ENCODE measurements at regions not wholly inside any gene's neighbourhood (a gene's known extent, or its start where the extent isn't known, plus 50 kb on each side); places are given as distances from the start of the nearest gene placed in this dataset.

GRCh38 chr2:18444806-18445205 is 115.6 kb downstream of the RDH14 start:
- H3K36me3 Mint-ChIP-seq (ENCODE audit: low read depth): no peaks in the 10 kb centered on the region
- no peak for ATAC-seq
- H3K27me3 Mint-ChIP-seq: peaks cover 21% of the 10 kb centered on the region
- no peaks in the 10 kb centered on the region for H3K9me3 Mint-ChIP-seq
- H3K27ac Mint-ChIP-seq: no peak overlapping the region
- no peak for DNase-seq
- no peaks in the 10 kb centered on the region for H3K4me1 Mint-ChIP-seq
- H3K4me3 Mint-ChIP-seq: no peak overlapping the region

- DNase-seq (no peak), ATAC-seq (no peak)
- no peak overlapping the region for H3K27ac Mint-ChIP-seq
- H3K27me3 Mint-ChIP-seq: peaks cover 19% of the 10 kb centered on the region
- no peaks in the 10 kb centered on the region for H3K36me3 Mint-ChIP-seq (ENCODE audit: low read depth)
- no peak overlapping the region for H3K4me3 Mint-ChIP-seq
- no peaks in the 10 kb centered on the region for H3K9me3 Mint-ChIP-seq
- H3K4me1 Mint-ChIP-seq: no peaks in the 10 kb centered on the region
Observed at GRCh38 chr2:18441583-18441982, 118.9 kb downstream of the RDH14 start.

GRCh38 chr2:18440777-18441176 is 119.7 kb downstream of the RDH14 start:
- no peak overlapping the region for H3K4me3 Mint-ChIP-seq
- DNase-seq: no peak
- H3K27ac Mint-ChIP-seq: no peak overlapping the region
- H3K27me3 Mint-ChIP-seq: peaks cover 17% of the 10 kb centered on the region
- H3K36me3 Mint-ChIP-seq (ENCODE audit: low read depth): no peaks in the 10 kb centered on the region
- ATAC-seq: no peak
- H3K9me3 Mint-ChIP-seq: no peaks in the 10 kb centered on the region
- H3K4me1 Mint-ChIP-seq: no peaks in the 10 kb centered on the region

- Mint-ChIP-seq H3K27ac (no peak overlapping the region), H3K4me3 (no peak overlapping the region), H3K27me3 (peaks cover 17% of the 10 kb centered on the region), H3K9me3 (no peaks in the 10 kb centered on the region), H3K4me1 (no peaks in the 10 kb centered on the region), H3K36me3 (ENCODE audit: low read depth) (no peaks in the 10 kb centered on the region)
- ATAC-seq: no peak
- DNase-seq: no peak
Observed at GRCh38 chr2:18440141-18440661, 120.3 kb downstream of the RDH14 start.

GRCh38 chr2:18439716-18440115 is 120.7 kb downstream of the RDH14 start:
- Mint-ChIP-seq H3K4me1 (no peaks in the 10 kb centered on the region), H3K4me3 (no peak overlapping the region), H3K27ac (no peak overlapping the region), H3K9me3 (no peaks in the 10 kb centered on the region), H3K27me3 (peaks cover 17% of the 10 kb centered on the region), H3K36me3 (ENCODE audit: low read depth) (no peaks in the 10 kb centered on the region)
- DNase-seq: no peak
- no peak for ATAC-seq

- Mint-ChIP-seq H3K9me3 (no peaks in the 10 kb centered on the region), H3K4me3 (no peak overlapping the region), H3K27me3 (peaks cover 13% of the 10 kb centered on the region), H3K36me3 (ENCODE audit: low read depth) (no peaks in the 10 kb centered on the region), H3K4me1 (no peaks in the 10 kb centered on the region), H3K27ac (no peak overlapping the region)
- DNase-seq: no peak
- ATAC-seq: no peak
Observed at GRCh38 chr2:18437909-18438308, 122.5 kb downstream of the RDH14 start.

- DNase-seq (no peak), ATAC-seq (no peak)
- Mint-ChIP-seq H3K4me3 (no peak overlapping the region), H3K27me3 (peaks cover 5% of the 10 kb centered on the region), H3K9me3 (no peaks in the 10 kb centered on the region), H3K36me3 (ENCODE audit: low read depth) (no peaks in the 10 kb centered on the region), H3K27ac (no peak overlapping the region), H3K4me1 (no peaks in the 10 kb centered on the region)
Observed at GRCh38 chr2:18436503-18437005, 123.9 kb downstream of the RDH14 start.

- Mint-ChIP-seq H3K4me3 (no peak overlapping the region), H3K27ac (no peak overlapping the region), H3K4me1 (no peaks in the 10 kb centered on the region), H3K27me3 (no peaks in the 10 kb centered on the region), H3K9me3 (no peaks in the 10 kb centered on the region), H3K36me3 (ENCODE audit: low read depth) (no peaks in the 10 kb centered on the region)
- no peak for ATAC-seq
- peak; percentile 8 for DNase-seq
Observed at GRCh38 chr2:18435426-18436037, 124.9 kb downstream of the RDH14 start.

- no peaks in the 10 kb centered on the region for H3K4me1 Mint-ChIP-seq
- DNase-seq: no peak
- H3K27me3 Mint-ChIP-seq: peaks cover 2% of the 10 kb centered on the region
- no peaks in the 10 kb centered on the region for H3K36me3 Mint-ChIP-seq (ENCODE audit: low read depth)
- H3K27ac Mint-ChIP-seq: no peak overlapping the region
- no peak for ATAC-seq
- H3K4me3 Mint-ChIP-seq: no peak overlapping the region
- H3K9me3 Mint-ChIP-seq: no peaks in the 10 kb centered on the region
Observed at GRCh38 chr2:18433872-18434271, 126.6 kb downstream of the RDH14 start.

- no peaks in the 10 kb centered on the region for H3K9me3 Mint-ChIP-seq
- DNase-seq: no peak
Observed at GRCh38 chr2:18432999-18433398, 127.5 kb downstream of the RDH14 start.

GRCh38 chr2:18430996-18431748 is 129.3 kb downstream of the RDH14 start:
- H3K27ac Mint-ChIP-seq: no peak overlapping the region
- H3K9me3 Mint-ChIP-seq: no peaks in the 10 kb centered on the region
- H3K4me1 Mint-ChIP-seq: no peaks in the 10 kb centered on the region
- ATAC-seq (no peak), DNase-seq (no peak)
- H3K27me3 Mint-ChIP-seq: peaks cover 6% of the 10 kb centered on the region
- H3K4me3 Mint-ChIP-seq: no peak overlapping the region
- H3K36me3 Mint-ChIP-seq (ENCODE audit: low read depth): no peaks in the 10 kb centered on the region

More at GRCh38 chr2:18432999-18433398, 127.5 kb downstream of the RDH14 start:
- H3K27ac Mint-ChIP-seq: no peak overlapping the region
- peaks cover 2% of the 10 kb centered on the region for H3K27me3 Mint-ChIP-seq
- no peaks in the 10 kb centered on the region for H3K4me1 Mint-ChIP-seq
- no peak overlapping the region for H3K4me3 Mint-ChIP-seq
- no peaks in the 10 kb centered on the region for H3K36me3 Mint-ChIP-seq (ENCODE audit: low read depth)
- no peak for ATAC-seq

GRCh38 chr2:18428516-18428915 is 131.9 kb downstream of the RDH14 start:
- Mint-ChIP-seq H3K4me3 (no peak overlapping the region), H3K9me3 (no peaks in the 10 kb centered on the region), H3K27ac (no peak overlapping the region), H3K4me1 (no peaks in the 10 kb centered on the region), H3K36me3 (ENCODE audit: low read depth) (no peaks in the 10 kb centered on the region), H3K27me3 (peaks cover 13% of the 10 kb centered on the region)
- no peak for DNase-seq
- ATAC-seq: no peak

GRCh38 chr2:18427762-18428161 is 132.7 kb downstream of the RDH14 start:
- Mint-ChIP-seq H3K36me3 (ENCODE audit: low read depth) (no peaks in the 10 kb centered on the region), H3K27ac (no peak overlapping the region), H3K9me3 (no peaks in the 10 kb centered on the region), H3K27me3 (peaks cover 13% of the 10 kb centered on the region), H3K4me1 (no peaks in the 10 kb centered on the region), H3K4me3 (no peak overlapping the region)
- no peak for DNase-seq
- no peak for ATAC-seq

GRCh38 chr2:18426174-18426573 is 134.3 kb downstream of the RDH14 start:
- H3K36me3 Mint-ChIP-seq (ENCODE audit: low read depth): no peaks in the 10 kb centered on the region
- DNase-seq (no peak), ATAC-seq (no peak)
- H3K9me3 Mint-ChIP-seq: no peaks in the 10 kb centered on the region
- H3K27ac Mint-ChIP-seq: no peak overlapping the region
- peaks cover 14% of the 10 kb centered on the region for H3K27me3 Mint-ChIP-seq
- H3K4me3 Mint-ChIP-seq: no peak overlapping the region
- no peaks in the 10 kb centered on the region for H3K4me1 Mint-ChIP-seq

GRCh38 chr2:18425210-18425703 is 135.2 kb downstream of the RDH14 start:
- Mint-ChIP-seq H3K4me1 (no peaks in the 10 kb centered on the region), H3K36me3 (ENCODE audit: low read depth) (no peaks in the 10 kb centered on the region), H3K4me3 (no peak overlapping the region), H3K27ac (no peak overlapping the region), H3K27me3 (peaks cover 14% of the 10 kb centered on the region), H3K9me3 (no peaks in the 10 kb centered on the region)
- DNase-seq: no peak
- no peak for ATAC-seq

All from activated naive CD8-positive, alpha-beta T cell treated with anti-CD3 and anti-CD28 coated beads, Interleukin-2, amount 50 U/mL, for 24 hours (primary cell).